ENCODE measurements at regions not wholly inside any gene's neighbourhood (a gene's known extent, or its start where the extent isn't known, plus 50 kb on each side); places are given as distances from the start of the nearest gene placed in this dataset.

DNA sequence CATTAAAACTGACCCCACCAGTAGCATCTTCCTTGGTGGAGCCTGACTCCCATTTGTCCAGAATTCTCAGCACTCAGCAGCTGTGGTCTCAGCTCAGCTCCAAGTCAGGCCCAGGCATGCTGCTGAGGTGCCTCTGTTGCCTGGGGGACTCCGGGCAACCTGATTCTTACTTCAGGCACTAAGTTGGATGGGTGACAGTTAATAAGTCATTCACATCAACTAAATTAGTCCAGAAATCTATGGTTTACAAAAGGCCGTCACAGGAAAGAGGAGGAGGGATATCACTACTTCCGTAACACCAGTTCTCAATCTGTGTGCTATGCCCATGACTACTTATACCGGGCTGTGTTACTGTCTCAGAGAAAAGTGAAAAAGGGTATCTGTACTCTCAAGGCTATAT lies 310.2 kb downstream of the SATB1 start:
- TF ChIP-seq TARDBP (IDR thresholded peaks at IDR 0.05) (no peak), SP1 (IDR thresholded peaks at IDR 0.05) (no peak)

Measured in HEK293T (cell line).